HG03064 (cell line): ENCODE measurements at regions not wholly inside any gene's neighbourhood (a gene's known extent, or its start where the extent isn't known, plus 50 kb on each side); places are given as distances from the start of the nearest gene placed in this dataset.
"Not testable (repeated sequence)": the region's sequence is repeated elsewhere in the genome, so short reads cannot be mapped to it uniquely, and the experiment has no call there.

Source experiments
- ATAC-seq: cut with Tn5 transposase; IDR thresholded peaks from one replicate; pipeline ENCODE4 v1.9.1; 2021; ENCODE audit warnings: low read depth; ENCODE audit not compliant: unreplicated experiment

DNA sequence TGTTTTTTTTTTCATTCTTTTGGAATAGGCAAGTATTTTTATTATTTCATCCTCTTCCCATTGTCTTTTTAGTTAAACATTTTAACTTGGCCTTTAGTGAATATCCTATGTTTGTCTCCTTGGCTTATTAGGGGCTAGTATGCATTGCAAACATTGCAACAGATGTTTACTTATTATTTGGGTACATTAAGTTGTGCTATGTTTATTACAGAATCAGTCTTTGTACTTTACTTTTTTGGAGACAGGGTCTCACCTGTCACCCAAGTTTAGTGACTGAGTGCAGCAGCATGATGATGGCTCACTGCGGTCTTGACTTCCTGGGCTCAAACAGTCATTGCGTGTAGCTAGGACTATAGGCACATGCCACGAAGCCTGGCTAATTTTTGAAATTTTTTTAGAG, 51.1 kb upstream of the NUDT6 start:
- no peak for ATAC-seq

DNA sequence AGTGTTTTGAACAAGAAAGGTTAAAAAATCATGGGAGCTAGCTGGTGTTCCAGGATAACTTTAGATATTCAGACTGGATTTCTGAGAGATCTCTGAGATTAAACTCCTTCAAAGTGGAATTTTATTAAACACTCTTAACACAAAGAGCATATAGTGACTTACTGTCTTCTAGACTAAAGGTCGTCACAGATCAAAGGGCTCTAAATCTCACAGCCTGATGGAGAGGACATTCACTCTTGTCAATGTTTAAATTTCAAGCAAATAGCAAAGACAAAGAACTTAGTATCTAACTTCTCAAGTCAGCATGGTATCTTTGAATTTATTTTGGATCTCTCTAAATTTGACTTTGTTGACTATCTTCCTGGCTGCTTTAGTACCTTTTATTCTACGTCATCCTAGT, 53.7 kb upstream of the NUDT6 start:
- ATAC-seq, result no peak

DNA sequence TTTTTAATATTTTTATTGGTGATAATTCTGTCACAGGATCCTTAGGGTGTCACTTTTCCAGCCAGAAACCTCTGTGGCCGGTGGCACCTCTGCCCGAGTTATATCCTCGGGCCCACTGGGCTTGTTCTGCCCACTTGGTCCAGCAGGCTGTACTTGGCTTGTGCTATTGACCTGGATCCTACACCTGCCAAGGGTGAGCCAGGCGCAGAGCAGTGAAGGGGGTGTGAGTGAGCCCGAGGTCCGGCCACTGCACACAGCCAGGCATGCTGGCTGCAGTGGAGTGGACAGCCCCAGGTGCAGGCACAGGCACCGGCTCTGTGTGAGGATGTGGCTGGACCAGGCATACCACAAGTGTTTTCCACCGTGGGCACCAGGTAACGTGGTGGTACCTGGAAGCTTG, 54.7 kb upstream of the NUDT6 start:
- no peak for ATAC-seq

DNA sequence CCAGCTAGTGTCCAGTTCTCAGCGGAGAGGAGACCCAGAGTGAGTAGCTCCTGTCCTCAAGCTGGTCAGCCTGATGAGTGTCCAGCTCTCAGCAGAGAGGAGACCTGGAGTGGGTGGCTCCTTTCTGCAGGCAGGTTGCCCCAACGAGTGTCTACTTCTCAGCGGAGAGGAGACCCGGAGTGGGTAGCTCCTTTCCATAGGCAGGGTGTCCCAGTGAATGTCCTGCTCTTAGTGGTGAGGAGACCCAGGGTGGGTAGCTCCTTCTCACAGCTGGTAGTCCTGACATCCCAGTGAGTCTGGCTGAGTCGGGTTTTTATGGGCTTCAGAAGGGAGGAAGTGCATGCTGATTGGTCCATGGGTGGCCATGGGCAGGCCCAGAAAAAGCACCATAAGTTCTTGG, 55.7 kb upstream of the NUDT6 start:
- no peak for ATAC-seq

DNA sequence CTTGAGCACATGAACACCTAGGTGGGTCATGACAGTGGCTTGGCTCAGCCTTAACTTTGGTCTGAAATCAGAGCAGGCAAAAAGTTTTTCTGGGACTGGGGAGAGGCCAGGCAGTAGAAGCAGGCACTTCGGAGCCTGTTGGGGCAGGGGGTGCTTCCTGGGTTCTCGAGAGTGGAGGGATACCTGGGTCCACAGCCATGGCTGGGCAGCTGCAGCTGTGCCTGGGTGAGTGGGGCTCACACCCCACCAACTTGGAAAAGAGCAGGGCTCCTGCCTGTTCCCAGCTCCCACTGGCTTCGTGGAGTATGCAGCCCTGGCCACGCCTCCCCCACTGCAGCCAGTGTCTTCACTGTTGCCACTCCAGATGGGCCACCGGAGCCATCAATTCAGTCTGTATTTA, 56.4 kb upstream of the NUDT6 start:
- no peak for ATAC-seq

DNA sequence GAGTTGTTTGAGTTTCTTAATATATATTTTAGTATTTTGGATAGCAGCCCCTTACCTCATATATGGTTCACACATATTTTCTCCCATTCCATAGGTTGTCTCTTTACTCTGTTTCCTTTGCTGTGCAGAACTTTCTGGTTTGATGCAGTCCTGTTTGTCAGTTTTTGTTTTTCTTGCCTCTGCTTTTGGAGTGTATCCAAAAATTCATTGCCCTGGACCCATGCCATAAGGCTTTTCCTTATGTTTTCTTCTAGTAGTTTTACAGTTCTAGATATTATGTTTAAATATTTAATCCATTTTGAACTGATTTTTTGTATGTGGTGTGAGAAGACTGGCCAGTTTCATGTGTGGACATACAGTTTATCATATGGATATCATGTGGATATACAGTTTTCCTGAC, 58.5 kb upstream of the NUDT6 start:
- ATAC-seq, result no peak

DNA sequence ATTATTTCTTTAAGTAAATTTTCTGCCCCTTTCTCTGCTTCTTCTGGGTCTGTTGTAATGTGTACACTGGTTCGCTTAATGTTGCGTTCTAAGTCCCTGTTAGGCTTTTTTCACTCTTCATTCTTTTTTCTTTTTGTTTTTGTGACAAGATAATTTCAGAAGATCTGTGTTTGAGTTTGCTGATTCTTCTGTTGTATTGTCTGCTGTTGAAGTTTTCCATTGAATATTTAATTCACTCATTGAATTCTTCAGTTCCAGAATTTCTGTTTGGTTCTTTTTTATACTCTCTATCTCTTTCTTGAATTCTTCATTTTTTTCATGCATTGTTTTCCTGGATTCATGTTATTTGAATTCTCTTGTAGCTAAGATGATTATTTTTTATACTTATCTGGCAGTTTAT, 66.3 kb upstream of the NUDT6 start:
- ATAC-seq, result no peak

DNA sequence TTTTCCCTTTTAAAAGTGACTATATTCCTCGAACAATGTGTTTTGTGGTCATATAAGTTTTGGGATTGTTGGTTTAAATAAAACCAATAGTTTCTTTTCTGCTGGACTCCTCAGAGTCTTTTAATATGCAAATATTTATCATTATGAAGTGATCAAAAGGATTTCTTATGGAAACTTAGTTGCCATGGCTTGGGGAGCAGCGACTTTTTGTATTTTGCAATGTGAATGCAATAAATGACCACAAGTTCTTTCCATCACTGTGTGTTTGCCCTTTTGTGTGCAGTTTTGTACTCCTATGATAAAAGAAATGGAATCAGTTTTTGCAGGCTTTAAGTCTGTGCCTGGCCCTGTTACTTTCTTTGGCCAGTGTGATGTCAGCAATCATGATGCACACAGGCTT, 68.5 kb upstream of the NUDT6 start:
- no peak for ATAC-seq

DNA sequence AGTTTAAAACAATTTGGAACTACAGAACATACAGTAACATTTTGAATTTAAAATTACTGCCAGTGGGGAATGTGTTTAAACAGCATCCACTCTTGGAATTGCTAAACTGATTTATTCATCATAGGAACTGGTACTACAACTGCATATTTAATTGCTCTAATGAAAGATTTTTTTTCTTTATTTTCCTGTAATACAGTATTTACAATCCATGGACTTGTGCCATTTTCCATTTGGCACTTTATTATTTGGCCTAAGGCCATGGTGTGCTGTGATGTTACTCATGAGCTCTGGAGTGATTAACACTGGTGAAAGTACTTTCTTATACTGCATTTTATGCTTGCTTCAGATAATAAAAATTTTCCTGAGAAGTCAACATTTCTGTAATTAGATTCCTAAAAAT, 69.7 kb upstream of the NUDT6 start:
- ATAC-seq, result no peak

DNA sequence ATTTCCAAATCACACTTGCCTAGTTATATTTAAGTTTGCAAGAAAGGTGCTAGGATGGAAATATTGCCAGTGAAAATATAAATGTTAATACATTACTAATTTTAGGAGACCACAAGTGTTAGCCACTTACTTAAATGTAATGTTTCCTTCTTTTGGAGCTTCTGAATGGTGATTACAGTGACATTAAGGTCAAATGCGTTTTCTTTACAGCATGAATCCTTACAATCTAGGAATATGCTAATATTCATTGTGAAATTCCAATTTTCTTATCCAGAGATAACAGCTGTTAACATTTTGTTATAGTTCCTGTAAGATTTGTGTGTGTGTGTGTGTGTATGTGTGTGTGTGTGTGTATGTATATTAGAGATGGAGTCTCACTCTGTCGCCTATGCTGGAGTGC, 70.2 kb upstream of the NUDT6 start:
- ATAC-seq, result no peak

DNA sequence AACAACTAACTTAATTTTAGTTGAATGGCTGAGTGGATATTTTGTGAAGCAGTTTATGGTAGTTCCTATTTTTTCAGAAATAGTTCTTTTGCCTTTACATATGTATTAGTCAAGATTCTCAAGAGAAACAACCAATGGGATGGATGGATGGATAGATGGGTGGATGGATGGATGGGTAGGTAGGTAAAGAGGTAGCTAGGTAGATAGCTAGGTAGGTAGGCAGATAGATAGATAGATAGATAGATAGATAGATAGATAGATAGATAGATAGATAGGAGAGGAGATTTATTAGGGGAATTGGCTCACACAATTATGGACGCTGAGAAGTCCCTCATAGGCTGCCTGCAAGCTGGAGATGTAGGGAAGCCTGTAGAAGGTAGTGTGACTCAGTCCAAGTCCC, 74.0 kb upstream of the NUDT6 start:
- no peak for ATAC-seq

DNA sequence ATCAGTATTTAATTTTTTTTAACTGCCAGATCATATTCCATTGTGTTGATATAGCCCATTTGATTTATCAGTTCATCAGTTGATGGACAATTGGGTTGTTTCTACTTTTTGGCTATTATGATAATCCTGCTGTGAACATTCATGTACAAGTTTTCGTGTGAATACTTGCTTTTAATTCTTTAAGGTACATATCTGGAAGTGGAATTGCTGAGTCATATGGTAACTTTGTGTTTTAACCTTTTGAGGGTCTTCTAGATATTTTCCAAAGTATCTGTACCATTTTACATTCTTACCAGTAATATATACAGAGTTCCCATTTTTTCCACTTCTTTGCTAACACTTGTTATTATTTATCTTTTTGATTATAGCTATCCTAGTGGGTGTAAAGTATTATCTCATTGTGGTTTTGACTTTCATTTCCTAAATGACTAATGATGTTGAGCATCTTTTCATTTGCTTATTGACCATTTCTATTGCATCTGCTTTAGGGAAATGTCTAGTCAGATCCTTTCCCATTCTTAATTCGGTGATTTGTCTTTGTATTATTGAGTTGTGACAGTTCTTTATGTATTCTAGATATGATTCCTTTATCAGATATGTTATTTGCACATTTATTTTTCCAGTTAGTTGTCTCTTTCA, 75.2 kb upstream of the NUDT6 start:
- peak; percentile 57 for ATAC-seq

DNA sequence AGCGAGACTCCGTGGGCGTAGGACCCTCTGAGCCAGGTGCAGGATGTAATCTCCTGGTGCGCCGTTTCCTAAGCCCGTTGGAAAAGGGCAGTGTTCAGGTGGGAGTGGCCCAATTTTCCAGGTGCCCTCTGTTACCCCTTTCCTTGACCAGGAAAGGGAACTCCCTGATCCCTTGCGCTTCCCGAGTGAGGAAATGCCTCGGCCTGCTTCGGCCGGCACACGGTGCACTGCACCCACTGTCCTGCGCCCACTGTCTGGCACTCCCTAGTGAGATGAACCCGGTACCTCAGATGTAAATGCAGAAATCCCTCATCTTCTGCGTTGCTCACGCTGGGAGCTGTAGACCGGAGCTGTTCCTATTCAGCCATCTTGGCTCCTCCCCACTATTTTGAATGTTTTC, 81.7 kb upstream of the NUDT6 start:
- not testable (repeated sequence) for ATAC-seq

DNA sequence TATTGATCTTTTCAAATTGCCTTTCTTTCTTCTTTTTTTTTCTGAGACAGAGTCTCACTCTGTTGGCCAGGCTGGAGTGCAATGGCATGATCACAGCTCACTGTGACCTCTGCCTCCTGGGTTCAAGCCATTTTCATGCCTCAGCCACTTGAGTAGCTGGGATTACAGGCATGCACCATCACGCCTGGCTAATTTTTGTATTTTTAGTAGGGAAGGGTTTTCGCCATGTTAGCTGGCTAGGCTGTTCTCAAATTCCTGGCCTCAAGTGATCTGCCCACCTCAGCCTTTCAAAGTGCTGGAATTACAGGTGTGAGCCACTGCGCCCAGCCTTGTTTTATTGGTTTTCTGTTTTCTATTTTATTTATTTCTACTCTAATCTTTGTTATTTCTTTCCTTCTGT, 82.7 kb upstream of the NUDT6 start:
- not testable (repeated sequence) for ATAC-seq

DNA sequence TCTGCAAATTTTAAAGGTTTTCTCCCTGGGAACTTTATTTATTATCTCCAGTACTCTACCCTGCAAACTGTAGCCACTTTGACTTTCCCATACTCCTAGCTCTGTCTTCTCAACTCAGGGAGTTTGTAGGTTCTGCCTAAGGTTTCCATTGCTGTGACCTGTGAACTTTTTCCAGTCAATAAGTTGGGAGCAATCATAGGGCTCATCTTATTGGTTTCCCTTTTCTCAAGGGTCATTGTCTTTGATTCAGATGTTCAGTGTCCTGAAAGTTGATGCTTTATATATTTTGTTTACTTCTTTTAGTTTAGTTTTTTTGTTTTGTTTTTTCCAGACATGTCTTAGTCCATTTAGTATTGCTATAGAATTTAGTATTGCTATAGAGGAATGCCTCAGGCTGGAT, 85.3 kb upstream of the NUDT6 start:
- ATAC-seq, result no peak

DNA sequence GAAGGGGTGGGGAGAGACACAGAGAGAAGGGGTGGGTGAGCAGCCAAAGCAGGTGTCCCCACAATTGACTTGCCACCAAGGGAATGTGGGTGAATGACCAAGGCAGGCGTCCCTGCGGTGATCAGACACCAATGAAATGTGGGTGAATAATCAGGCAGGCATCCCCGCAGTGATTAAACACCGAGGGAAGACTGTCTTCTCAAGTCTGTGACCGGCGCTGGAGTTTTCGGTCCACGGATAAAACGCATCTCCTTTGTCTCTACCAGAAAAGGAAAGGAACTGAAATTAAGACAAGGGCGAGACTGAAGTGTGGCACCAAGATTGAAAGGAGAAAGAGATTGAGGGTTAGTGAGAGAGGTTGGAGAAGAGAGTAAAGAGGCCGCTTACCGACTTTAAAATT, 90.0 kb upstream of the NUDT6 start:
- ATAC-seq, result not testable (repeated sequence)

DNA sequence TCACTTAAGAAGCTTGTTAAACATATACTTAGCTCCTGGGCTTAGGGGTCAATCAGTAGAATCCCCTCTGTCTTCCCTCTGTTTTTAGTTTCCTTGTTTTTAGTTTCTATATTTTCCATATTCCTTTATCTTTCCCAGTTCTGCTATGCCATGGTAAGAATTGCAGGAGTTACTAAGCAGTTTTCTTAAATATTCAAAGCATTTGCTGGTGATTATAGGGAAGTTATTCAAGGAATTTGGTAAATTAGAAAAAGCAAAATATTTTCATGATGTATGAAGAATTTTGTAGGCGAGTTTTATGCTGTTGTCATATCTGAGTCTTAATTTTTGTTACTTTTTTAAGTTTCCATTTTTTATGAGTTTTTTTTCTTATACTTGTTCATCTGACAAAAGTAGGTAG, 91.6 kb upstream of the NUDT6 start:
- ATAC-seq, result no peak

DNA sequence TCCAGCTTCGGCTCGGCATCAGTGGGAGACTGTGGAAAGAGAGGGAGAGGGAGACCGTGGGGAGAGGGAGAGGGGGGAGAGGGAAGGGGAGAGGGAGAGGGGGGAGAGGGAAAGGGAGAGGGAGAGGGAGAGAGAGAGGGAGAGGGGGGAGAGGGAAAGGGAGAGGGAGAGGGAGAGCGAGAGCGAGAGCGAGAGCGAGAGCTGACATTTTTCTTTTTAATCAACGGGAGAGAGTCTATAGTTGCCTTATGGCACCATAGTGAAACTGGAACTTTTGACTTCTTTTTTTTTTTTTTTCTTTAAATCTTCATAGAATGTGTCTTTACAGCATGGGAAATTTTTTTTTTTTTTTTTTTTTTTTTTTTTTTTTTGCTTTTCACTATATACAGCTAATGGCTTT, 94.7 kb upstream of the NUDT6 start:
- no peak for ATAC-seq

DNA sequence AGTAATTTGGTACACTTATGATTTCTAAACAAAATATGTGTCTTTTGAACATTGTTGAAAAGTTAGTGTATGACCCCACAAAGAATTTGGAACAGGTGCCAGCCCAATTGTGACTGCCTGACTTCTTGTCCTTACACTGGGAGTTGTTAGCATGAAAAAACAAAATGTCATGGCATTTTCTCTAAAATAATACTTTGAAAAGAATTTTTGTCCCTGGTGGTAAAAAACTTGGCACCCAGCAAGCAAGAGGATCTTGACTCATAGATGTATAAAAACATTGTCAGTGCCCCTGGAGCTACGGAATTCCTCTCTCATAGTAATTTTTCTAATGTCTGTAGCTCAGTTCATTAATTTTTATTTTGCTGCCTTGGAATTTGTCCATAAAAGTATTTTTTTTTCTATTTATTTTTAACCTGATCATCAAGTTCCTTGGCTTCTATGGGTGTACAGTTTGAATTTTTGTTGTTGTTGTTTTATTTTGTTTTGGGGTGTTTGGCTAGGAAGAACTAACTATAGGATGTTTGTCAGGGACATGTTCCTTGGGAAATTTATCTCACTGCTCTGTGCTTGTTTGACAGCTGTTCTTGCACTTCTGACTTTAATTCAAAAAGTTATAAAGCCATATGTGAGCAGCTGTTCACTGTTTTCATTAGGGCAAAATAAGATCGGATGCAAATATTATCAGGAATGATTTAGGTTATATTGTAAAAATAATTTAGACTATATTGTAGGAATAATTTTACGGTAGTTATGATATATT, 95.4 kb upstream of the NUDT6 start:
- no peak for ATAC-seq

DNA sequence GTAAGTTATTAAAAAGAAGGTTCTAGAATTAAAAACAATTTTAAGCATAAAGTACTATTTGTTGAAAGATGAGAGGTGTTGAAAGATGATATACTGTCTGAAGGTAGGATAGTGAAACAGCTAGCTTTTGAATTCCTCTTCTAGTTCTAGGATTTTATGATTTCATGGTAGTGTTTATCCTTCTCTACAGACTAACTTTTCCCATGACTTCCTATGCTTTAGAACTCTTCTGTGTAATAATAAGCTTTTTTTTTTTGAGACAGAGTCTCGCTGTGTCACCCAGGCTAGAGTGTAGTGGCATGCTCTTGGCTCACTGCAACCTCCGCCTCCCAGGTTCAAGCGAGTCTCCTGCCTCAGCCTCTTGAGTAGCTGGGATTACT, 96.0 kb upstream of the NUDT6 start:
- ATAC-seq, result no peak

DNA sequence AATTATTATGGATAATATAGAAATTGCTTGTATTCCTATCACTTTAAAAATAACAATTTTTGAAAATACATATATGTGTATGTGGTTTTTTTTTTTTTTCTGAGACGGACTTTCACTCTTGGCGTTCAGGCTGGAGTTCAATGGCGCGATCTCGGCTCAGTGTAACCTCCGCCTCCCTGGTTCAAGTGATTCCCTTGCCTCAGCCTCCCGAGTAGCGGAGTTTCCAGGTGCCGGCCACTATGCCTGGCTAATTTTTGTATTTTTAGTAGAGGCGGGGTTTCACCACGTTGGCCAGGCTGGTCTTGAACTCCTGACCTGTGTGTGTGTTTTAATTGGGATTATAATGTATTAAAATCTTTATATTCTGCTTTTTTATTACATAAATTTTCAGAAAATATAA, 97.9 kb upstream of the NUDT6 start:
- no peak for ATAC-seq

DNA sequence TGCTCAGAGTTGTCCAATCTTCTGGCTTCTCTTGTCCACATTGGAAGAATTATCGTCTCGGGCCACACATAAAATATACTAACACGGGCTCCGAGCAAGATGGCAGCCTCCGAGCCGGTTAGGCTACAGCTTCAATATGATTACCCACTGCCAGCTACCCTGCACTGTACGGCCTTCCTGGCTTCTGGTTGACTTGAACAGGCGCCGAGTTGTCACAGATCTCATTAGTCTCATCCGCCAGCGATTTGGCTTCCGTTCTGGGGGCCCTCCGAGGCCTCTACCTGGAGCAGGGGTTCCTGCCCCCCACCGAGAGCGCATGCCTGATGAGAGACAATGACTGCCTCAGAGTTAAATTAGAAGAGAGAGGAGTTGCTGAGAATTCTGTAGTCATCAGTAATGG, 101.2 kb upstream of the NUDT6 start:
- no peak for ATAC-seq

DNA sequence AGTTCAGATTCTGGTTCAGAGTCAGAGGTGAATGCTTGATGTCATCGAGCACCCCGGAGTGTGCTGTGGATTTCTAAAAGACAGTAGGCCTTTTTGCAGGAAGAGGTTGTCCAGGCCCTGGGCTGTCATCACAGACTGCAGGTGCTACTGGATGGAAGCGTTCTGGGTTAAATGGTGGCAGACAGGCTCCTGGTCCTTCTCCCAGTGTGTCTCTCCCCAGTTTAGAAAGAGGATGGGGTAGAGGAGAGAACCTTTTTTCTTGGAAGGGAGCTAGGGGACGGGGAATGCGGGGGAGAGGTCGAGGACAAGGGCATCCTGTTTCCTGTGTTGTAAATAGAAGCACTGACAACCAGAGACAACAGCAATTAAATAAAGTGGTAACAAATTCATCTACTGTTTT, 102.3 kb upstream of the NUDT6 start:
- ATAC-seq, result no peak
